CD4-positive, alpha-beta T cell treated with Interleukin-10 for 1 hour (primary cell): ENCODE measurements at regions not wholly inside any gene's neighbourhood (a gene's known extent, or its start where the extent isn't known, plus 50 kb on each side); places are given as distances from the start of the nearest gene placed in this dataset.

Experiments
- DNase-seq: peaks from one replicate; pipeline ENCODE4 v3.0.0-alpha.2; 2020

DNA sequence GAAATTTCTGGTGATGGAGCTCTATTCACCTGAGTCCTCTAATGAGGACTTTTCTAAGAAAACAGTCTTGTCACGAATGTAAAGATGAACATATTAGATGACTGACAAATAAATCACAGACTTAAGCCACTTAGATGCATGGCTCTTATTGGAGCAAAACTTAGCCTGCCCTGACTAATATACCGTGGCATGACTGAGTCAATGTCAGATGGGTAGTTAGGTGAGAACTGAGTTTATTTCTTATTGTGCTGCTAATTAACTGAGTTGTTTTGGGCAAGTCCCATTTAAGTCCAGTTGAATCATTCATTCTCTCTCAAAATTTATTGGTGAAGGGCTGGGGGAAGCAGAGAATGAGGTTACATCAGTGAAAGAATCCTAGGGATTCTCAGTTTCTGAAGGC, 459.8 kb downstream of the MCTP2 start:
- DNase-seq: no peak

- DNase-seq: no peak
These were observed 461.3 kb downstream of the MCTP2 start for GRCh38 chr15:94692710-94693109.

DNA sequence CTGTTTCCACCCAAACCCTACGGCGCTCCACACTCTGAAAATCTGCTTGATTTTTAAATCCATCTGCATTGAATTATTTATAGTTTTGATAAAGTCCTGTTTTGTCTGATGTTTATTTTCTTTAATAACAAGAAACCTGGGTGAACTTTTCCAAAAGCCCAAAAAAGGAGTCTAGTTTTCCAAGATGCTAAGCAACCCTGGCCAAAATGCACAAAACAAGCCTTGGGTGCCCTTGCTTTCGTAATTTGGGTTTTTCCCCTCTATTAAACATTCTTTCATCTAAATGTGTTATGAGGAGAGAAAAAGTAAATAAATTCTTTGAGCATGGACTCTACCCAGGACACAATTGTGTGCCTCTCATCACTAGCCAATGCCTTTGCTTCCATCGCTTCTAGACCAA, 468.9 kb downstream of the MCTP2 start:
- no peak for DNase-seq

- DNase-seq: no peak
These were observed 470.1 kb downstream of the MCTP2 start for GRCh38 chr15:94701281-94701985.

- no peak for DNase-seq
These were observed 472.2 kb downstream of the MCTP2 start for GRCh38 chr15:94703596-94703995.

DNA sequence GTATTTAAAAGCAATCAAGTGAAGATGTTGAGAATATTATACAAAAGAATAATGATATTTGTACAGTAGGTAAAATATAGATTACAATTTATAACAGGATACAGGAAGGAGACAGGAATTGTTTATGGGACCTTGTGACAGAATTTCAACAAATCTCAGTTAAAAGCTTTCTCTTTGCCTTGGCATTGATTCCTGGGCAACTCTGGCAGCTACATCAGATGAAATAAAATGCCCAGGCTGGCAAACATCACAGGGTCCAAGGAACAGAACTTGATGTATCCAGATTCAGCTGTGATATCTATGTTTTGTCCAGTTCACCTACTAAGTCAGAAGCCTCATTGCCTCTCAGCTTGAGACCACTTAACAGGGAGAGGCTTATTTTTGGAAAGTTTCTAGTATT, 473.1 kb downstream of the MCTP2 start:
- DNase-seq: no peak

DNA sequence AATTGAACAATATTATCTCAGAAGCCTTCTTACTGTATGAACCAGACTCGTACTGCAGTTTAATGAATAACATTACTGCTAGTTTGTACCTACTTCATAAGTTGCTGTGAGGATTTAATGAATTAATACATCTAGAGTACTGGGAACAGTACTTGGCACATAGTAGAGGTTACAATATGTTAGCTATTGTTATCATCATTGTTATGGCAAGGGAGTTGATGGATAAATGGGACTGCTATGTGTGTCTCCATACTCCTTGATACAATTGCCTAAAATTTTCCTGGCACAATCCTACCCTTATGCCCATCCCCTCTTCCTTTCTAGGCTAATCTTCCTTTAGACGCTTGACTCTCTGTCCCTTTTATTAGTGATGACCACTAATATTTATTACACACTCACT, 473.6 kb downstream of the MCTP2 start:
- no peak for DNase-seq

DNA sequence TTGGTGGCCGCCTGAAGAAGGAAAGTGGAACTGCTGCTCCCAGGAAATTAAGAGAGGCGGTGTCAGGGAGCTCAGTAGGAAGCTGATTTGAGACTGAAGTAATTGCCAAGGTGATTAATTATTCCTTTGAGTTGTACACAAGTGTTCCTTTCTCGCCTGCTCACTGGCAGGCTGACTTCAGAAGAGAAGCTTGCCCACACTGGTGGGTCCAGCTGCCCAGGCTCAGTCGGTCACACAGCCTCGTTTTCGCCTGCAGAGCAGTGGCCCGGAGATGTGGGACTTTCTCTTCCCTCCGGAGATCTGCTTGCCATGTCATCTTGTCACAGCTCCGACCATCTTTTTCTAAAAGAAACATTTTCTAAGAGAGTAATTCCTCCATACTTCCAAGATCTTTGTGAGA, 478.0 kb downstream of the MCTP2 start:
- no peak for DNase-seq

GRCh38 chr15:94722024-94722636, 490.8 kb downstream of the MCTP2 start:
- DNase-seq: no peak

DNA sequence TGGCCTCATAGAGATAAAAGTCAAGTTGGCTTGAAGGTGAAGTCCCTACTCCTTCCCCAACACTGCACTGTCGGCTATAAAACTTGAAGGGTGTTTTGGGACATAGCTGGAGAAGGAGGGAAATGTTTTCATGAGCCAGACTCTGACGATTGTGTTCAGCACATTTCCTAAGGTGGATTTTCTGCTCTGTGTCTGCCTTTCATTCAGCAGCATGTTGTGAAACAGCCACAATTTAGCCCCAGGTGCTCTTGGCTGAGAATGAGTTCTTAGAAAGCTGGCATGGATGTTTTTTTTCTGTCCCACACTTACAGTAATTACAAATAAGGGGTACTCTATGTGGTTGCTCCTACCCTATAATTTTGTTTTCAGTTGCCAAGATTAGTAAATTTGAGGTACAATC, 492.4 kb downstream of the MCTP2 start:
- DNase-seq: no peak

DNA sequence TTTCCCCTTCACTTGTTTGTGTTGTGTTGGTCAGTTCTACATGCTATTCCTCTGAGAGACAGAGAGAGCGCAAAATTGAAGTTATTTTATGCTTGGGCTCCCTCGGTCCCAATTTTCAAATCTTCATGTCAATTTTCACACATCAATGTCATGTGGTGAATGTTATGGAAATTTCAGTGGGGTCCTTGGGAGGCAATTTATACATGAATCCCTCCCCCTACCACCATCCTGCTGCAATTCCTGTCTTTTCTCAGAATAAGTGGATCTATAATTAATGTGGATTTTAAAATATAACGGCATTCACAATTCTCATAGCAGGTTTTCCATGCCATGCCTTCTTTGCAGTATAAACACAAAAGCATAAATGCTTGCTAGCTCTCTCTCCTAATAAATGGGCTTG, 499.9 kb downstream of the MCTP2 start:
- DNase-seq: no peak

DNA sequence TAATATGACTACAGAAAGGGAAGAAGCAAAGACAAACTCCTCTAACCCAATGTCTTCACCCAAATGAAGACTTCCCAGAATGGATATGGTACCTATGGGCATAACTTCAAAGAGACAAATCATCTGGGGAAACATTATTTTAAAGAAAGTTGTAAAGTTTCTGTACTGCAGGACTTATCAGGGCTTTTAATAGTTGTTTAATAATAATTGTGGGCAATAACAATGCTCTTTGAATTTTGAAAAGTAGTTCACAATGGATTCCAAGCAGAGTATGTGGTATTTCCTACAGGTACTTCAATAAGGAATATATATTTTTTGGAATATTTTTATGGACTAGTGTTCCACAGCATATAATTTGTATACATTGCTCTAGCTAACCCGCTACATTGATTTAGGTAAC, 503.1 kb downstream of the MCTP2 start:
- DNase-seq: no peak

DNA sequence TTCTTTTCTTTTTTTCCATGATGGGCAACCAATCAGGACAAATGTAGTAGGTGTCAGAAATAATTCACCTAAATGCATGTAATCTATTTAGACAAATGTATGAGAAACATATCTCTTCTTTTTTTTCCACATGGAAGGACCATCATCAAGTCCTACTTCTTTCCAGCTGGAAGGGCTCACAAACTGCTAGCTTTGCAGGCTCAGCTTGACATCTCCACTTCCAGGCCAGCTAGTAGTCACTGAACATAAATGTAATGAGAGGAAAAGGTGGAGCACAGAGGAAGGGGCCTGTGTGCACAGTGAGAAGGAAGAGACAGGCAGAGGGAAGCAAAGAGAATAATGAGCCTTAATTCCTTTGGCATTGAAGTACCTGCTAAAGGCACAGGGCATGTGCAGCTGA, 504.9 kb downstream of the MCTP2 start:
- DNase-seq: no peak

DNA sequence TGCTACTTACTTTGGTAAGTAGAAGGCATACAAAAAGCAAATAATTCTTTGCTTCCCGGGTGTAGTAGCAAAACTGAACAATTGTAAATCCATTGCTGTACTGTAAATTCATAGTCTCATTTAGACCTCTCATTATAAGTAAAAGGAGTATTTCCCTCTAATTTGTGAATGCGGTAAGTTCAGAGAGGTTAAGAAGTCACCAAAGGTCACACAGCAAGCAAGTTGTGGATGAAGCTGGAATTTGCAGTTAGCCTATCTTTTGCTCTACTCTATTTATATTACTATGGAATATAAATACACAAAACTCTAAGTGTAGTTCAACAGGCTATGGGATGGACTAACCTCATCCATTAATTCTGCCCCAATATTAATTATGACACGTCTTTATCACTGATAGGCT, 508.3 kb downstream of the MCTP2 start:
- DNase-seq: no peak

DNA sequence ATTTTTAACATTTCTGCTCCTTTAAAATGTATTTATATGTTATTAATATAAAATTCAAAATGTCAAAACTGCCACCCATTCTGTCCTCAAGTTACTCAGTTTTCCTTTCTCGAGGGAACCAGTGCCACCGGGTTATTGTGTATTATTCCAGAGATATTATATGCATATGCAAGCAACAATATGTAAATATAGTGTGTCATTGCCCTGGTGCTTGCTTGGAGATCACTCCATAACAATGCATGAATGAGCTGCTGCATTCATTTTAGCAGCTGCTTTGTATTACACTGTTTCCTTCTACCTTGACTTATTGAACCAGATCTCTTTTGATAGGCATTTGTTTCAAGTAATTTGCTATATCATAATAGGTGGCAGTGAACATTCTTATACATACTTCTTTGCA, 509.1 kb downstream of the MCTP2 start:
- DNase-seq: no peak

DNA sequence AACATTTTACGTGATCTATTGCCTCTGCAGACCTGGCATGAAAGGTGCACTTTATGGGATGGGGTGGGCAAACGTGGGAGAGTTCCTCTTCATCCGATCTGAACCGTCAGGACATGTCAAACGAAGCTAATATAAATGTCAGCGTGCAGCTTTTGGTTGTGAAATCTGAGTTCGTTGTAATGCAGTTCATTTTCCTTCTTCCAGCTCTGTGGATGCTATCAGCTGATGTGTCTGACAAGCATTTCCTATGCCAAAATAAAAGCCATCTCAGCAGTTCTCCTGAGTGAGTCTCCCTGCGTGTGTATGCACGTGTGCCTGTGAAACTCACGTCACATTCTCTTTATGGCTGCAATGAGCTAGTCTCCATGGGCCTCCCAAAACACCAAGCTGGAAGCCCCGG, 512.3 kb downstream of the MCTP2 start:
- no peak for DNase-seq

GRCh38 chr15:94744080-94744793, 512.9 kb downstream of the MCTP2 start:
- DNase-seq: no peak

GRCh38 chr15:94745371-94745770, 514.0 kb downstream of the MCTP2 start:
- DNase-seq: no peak

DNA sequence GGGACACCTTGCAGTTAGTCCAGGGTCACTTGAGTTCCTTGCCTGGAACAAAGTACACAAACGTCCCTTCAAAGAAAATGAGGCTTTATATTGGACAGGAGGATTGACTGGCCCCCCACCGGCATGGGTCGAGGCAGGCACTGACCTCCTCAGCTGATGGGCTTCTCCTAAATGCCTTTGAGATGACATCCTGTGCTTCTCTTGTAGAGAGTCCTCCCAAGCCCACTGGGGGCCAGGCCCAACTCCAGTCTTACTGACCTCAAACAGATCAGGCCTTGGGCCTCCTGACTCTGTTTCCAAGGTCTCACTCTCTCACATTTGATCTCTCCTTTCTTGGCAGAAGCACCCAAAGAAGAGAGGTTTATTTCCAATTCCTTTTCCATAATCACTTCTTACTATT, 516.1 kb downstream of the MCTP2 start:
- no peak for DNase-seq

DNA sequence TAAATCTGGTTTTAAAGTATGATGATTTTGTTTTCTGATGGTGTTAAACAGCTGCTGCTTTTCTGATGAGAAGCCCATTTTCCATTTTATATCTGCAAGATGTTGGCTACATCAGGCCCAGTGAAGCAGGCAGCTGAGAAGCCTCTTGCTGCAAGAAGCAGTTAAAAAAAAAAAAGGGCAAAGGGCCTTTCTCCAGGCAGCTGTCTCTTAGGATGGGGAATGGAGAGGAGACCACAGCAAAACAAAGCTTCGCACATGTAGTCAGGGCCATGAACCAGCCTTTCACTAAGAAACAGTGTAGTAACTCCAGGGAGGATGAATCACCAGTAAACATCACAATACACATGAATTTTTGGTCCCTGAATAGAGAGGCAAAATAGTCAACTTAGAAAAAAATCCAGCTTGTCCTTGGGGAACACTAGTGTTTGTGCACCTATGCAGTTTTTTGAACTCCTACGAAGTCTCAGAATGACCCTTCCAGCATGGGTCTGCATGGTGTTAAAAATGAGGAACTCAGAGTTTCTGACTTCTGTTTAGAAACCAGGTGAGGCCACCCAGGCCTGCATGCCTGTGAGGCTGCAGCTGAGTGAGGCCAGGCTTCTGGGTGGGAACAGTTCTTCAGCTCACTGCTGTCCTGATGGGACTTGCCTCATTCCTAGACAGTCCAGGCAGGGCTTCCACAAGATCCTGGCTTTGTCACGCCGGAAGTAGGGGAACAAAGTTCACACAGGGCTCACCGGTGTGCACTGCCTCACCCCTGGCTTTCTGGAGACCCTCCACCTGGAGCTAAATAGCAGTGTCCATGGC, 518.7 kb downstream of the MCTP2 start:
- DNase-seq: no peak

DNA sequence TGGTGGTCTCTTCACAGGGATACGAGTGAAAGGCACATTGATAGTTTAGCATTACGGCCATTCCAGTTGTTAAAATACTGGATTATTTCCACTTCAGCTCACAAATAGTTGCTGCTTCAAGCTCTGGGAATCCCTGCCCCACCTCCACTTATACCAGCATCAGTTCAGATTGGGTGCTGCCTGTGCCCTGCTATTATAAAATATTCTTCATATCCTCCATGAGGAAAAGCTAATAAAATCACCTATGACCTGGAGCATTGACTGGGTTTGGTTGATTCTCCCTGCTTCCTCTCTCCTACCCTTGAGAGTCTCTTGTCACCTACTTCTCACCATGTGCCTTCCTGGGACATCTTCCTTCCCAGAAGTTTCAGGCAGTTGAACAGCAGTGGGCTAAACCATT, 529.0 kb downstream of the MCTP2 start:
- DNase-seq: no peak

GRCh38 chr15:94761574-94761973, 530.2 kb downstream of the MCTP2 start:
- DNase-seq: no peak

DNA sequence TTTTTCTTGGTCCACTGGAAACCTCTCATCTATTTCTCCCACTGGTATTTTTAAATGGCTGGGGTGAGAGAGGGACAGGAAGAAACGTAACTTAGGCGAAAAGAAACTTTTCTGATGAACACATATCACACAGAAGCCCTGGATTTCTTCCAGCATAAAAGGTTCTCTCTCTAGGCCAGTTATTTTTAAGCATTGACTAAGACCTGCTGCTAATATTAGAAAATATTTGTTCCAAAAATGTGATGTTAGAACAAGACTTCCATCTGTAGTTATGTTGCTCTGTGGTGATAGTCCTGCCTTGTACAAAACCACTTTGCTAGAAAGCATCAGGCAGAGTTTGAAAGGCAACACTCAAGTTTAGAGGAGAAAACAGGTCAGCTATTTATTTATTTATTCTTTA, 537.7 kb downstream of the MCTP2 start:
- DNase-seq: no peak

GRCh38 chr15:94770199-94770598, 538.8 kb downstream of the MCTP2 start:
- DNase-seq: no peak
